HepG2 (cell line): ENCODE measurements at regions not wholly inside any gene's neighbourhood (a gene's known extent, or its start where the extent isn't known, plus 50 kb on each side); places are given as distances from the start of the nearest gene placed in this dataset.

Experiments
- FOXM1 ChIP-seq: sonication (generic); formaldehyde crosslinking; IDR thresholded peaks from 2 replicates; pipeline ENCODE4 v1.5.0; 2020; ENCODE audit warnings: missing genetic modification reagents
- NFYB ChIP-seq: sonication (generic); formaldehyde crosslinking; IDR thresholded peaks from 2 replicates; pipeline ENCODE4 v1.4.0; 2020; ENCODE audit warnings: missing genetic modification reagents
- TF ChIP-seq, protein P1 (sequence below): sonication (generic); formaldehyde crosslinking; IDR thresholded peaks from 2 replicates; pipeline ENCODE4 v1.5.0; 2020; ENCODE audit warnings: mild to moderate bottlenecking, missing genetic modification reagents, moderate library complexity

- TF ChIP-seq, protein P1, sequence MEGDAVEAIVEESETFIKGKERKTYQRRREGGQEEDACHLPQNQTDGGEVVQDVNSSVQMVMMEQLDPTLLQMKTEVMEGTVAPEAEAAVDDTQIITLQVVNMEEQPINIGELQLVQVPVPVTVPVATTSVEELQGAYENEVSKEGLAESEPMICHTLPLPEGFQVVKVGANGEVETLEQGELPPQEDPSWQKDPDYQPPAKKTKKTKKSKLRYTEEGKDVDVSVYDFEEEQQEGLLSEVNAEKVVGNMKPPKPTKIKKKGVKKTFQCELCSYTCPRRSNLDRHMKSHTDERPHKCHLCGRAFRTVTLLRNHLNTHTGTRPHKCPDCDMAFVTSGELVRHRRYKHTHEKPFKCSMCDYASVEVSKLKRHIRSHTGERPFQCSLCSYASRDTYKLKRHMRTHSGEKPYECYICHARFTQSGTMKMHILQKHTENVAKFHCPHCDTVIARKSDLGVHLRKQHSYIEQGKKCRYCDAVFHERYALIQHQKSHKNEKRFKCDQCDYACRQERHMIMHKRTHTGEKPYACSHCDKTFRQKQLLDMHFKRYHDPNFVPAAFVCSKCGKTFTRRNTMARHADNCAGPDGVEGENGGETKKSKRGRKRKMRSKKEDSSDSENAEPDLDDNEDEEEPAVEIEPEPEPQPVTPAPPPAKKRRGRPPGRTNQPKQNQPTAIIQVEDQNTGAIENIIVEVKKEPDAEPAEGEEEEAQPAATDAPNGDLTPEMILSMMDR, result no peak
- no peak for TF ChIP-seq FOXM1 (CRISPR knock-in tag)
- TF ChIP-seq NFYB, result no peak
These were observed 90.5 kb upstream of the RAPGEF2 start for GRCh38 chr4:159012381-159012780.
